ENCODE measurements at regions not wholly inside any gene's neighbourhood (a gene's known extent, or its start where the extent isn't known, plus 50 kb on each side); places are given as distances from the start of the nearest gene placed in this dataset.

GRCh38 chr7:25559581-25560367 is 331.5 kb upstream of the NPVF start:
- DNase-seq, result no peak

GRCh38 chr7:25562673-25563182 is 334.4 kb upstream of the NPVF start:
- DNase-seq, result no peak

- no peak for DNase-seq
These were observed 336.7 kb upstream of the NPVF start for GRCh38 chr7:25565002-25565401.

GRCh38 chr7:25565949-25566348 is 337.7 kb upstream of the NPVF start:
- peak; percentile 77 for DNase-seq

GRCh38 chr7:25567430-25567829 is 339.1 kb upstream of the NPVF start:
- no peak for DNase-seq

GRCh38 chr7:25569765-25570164 is 341.5 kb upstream of the NPVF start:
- no peak for DNase-seq

- DNase-seq, result no peak
These were observed 344.1 kb upstream of the NPVF start for GRCh38 chr7:25572423-25572822.

GRCh38 chr7:25574828-25575227 is 346.5 kb upstream of the NPVF start:
- DNase-seq, result no peak

- DNase-seq, result no peak
These were observed 347.3 kb upstream of the NPVF start for GRCh38 chr7:25575634-25576033.

GRCh38 chr7:25578991-25579777 is 350.9 kb upstream of the NPVF start:
- no peak for DNase-seq

- DNase-seq, result no peak
These were observed 351.4 kb upstream of the NPVF start for GRCh38 chr7:25579778-25580075.

GRCh38 chr7:25580141-25580540 is 351.9 kb upstream of the NPVF start:
- DNase-seq, result no peak

GRCh38 chr7:25583621-25584020 is 355.3 kb upstream of the NPVF start:
- no peak for DNase-seq

- no peak for DNase-seq
These were observed 356.0 kb upstream of the NPVF start for GRCh38 chr7:25584112-25584938.

- DNase-seq, result no peak
These were observed 358.2 kb upstream of the NPVF start for GRCh38 chr7:25586513-25586912.

- no peak for DNase-seq
These were observed 365.8 kb upstream of the NPVF start for GRCh38 chr7:25594122-25594521.

GRCh38 chr7:25594728-25595127 is 366.4 kb upstream of the NPVF start:
- no peak for DNase-seq

GRCh38 chr7:25595996-25596395 is 367.7 kb upstream of the NPVF start:
- no peak for DNase-seq

GRCh38 chr7:25596443-25596842 is 368.2 kb upstream of the NPVF start:
- DNase-seq, result no peak

- DNase-seq, result no peak
These were observed 369.7 kb upstream of the NPVF start for GRCh38 chr7:25597946-25598345.

- no peak for DNase-seq
These were observed 370.5 kb upstream of the NPVF start for GRCh38 chr7:25598765-25599164.

GRCh38 chr7:25600262-25600920 is 372.1 kb upstream of the NPVF start:
- no peak for DNase-seq

Data from NCI-H748 treated with DMSO at 0.1 percent for 48 hours (cell line).